22Rv1 (cell line): ENCODE measurements at regions not wholly inside any gene's neighbourhood (a gene's known extent, or its start where the extent isn't known, plus 50 kb on each side); places are given as distances from the start of the nearest gene placed in this dataset.

Experiments
- H3K27ac ChIP-seq: fragments of 450-650 bp; 2 replicates; pipeline ENCODE4 v1.5.1; 2017
- ZFX ChIP-seq: fragments of 450-650 bp; IDR thresholded peaks from 2 replicates; pipeline ENCODE4 v1.6.1; 2017; ENCODE audit warnings: antibody characterized with exemption, borderline replicate concordance
- TF ChIP-seq, protein P1 (sequence below): fragments of 450-650 bp; IDR thresholded peaks from 2 replicates; pipeline ENCODE4 v1.5.1; 2017; ENCODE audit warnings: mild to moderate bottlenecking

DNA sequence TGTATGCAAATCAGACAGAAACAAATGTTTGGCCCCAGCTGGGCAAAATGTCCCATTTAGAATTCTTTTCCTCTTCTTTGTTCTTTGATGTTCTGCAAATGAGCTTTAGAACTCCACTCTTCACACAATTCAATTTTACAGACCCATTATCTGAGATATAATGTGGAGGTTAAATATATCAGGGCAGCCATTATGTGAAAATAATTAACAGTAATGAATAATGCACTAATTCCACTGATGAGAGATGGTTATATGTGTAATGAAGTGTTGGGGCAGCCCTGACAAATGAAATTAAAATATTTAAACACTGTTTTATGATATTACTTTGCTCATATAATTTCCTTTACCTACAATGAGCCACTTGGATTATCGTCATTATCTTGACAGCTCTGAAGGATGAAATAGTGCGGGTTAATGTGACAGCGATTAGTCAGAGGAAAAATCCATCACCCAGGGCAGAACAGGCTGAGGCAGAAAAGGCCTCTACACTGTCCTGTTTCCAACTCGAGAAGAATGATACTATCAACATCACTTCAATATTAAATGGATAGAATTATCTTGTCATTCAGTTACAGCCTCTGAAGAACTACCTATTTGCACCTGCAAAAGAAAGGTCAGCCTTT, 321.1 kb downstream of the RBM26 start:
- H3K27ac ChIP-seq, result no peak overlapping the region
- TF ChIP-seq, protein P1, sequence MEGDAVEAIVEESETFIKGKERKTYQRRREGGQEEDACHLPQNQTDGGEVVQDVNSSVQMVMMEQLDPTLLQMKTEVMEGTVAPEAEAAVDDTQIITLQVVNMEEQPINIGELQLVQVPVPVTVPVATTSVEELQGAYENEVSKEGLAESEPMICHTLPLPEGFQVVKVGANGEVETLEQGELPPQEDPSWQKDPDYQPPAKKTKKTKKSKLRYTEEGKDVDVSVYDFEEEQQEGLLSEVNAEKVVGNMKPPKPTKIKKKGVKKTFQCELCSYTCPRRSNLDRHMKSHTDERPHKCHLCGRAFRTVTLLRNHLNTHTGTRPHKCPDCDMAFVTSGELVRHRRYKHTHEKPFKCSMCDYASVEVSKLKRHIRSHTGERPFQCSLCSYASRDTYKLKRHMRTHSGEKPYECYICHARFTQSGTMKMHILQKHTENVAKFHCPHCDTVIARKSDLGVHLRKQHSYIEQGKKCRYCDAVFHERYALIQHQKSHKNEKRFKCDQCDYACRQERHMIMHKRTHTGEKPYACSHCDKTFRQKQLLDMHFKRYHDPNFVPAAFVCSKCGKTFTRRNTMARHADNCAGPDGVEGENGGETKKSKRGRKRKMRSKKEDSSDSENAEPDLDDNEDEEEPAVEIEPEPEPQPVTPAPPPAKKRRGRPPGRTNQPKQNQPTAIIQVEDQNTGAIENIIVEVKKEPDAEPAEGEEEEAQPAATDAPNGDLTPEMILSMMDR, result no peak
- TF ChIP-seq ZFX, result no peak

DNA sequence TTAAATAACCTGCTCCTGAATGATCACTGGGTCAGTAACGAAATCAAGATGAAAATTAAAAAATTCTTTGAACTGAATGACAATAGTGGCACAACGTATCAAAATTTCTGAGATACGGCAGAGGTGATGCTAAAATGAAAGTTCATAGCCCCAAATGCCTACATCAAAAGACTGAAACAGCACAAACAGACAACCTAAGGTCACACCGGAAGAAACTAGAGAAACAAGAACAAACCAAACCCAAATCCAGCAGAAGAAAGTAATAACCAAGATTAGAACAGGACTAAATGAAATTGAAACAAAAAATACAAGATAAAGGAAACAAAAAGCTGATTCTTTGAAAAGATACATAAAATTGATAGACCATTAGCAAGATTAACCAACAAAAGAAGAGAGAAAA, 324.1 kb downstream of the RBM26 start:
- TF ChIP-seq, protein P1, result no peak
- TF ChIP-seq ZFX, result no peak

DNA sequence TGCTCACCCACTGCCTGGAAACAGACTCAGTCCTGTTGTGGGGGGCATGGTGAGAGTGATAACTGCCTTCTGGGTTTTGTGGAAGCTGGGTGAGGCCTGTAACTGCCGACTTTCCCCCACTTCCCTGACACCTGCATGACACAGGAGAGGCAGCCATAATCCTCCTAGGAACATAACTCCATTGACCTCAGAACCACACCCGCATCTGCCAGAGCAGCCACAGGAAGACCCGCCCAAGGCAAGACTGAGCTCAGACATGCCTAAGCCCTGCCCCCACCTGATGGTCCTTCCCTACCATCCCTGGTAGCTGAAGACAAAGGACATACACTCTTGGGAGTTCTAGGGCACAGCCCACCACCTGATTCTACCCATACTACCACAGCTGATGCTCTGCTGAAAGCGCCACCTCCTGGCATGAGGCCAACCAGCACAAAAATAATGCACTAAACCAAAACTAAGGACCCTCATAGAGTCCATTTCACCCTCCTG, 326.7 kb downstream of the RBM26 start:
- TF ChIP-seq, protein P1, result no peak
- no peak for TF ChIP-seq ZFX
- no peak overlapping the region for H3K27ac ChIP-seq

More for the DNA sequence above, 324.1 kb downstream of the RBM26 start:
- no peak overlapping the region for H3K27ac ChIP-seq

DNA sequence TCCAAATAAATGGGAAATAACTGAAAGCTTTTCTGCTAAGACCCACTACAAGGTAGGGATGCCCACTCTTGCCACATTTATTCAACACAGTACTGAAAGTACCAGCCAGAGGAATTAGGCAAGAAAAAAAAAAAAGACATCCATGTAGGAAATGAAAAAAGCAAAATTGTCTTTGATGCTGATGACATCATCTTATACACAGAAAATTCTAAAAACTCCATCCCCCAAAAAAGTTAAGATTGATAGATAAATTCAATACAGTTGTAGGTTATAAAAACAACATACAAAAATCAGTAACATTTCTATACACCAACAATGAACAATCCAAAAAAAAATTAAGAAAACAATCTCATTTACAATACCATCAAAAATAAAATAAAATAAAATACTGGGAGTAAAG, 330.4 kb downstream of the RBM26 start:
- no peak for TF ChIP-seq ZFX
- TF ChIP-seq, protein P1, result no peak
- no peak overlapping the region for H3K27ac ChIP-seq

DNA sequence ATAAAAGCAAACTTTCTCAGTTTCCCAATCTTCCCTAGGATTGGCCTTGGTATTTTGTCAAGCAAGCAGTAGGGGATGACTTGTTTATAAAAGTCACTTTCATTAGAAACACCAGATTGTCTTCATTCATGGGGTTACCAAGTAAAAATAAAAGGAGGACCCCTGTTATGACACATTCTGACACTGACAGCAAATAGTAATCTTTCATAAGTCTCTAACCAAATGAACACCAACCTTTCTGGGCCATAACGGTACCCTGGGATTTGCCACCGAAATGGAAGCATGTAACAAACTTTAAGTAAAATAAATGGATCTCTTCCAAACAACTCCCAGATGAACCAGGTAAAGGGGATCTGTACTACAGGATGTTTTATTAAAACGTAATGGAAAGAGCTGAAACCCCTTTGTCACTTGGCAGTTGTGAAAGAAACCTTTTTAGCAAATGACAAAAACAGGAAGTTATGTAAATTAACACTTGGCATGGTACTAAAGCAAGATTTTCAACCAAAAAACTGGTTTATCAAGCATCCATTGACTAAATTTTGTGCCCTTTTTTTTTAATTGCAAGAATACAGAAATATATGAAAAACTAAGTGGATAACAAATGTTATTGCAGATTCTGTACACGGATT, 335.6 kb downstream of the RBM26 start:
- TF ChIP-seq, protein P1, result no peak
- no peak for TF ChIP-seq ZFX
- H3K27ac ChIP-seq, result no peak overlapping the region

DNA sequence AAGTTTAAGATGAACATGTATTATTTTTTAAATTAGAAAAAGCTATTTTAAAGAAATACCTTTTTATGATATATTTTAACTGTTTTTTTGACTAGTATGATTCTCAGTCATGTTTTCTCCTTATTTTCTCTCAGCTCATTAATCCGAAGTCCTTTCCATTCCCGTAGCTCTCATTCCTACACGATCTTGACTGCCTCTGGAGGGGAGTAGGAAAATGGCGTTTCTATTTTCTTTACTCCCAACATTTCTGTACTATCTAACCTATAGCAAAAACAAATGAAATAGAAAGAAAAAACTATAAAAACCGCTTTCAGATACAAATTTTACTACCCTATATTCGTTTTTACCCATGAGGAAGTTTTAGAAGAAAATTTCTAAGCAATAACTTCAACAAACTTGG, 343.8 kb downstream of the RBM26 start:
- no peak for TF ChIP-seq ZFX
- TF ChIP-seq, protein P1, result no peak
- H3K27ac ChIP-seq, result no peak overlapping the region

DNA sequence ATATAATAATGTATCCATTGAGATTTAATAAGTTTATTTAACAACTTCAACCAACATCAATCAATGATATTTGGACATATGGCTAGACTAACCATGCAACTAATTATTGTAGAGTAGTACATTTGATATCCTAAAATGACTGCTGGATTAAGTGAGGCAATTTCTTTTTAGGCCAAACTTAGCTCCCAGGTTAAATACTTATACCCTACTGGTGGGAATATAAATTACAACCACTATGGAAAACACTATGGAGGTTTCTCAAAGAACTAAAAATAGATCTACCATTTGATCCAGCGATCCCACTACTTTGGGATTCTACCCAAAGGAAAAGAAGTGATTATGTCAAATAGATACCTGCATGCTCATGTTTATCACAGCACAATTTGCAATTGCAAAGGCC, 345.8 kb downstream of the RBM26 start:
- no peak overlapping the region for H3K27ac ChIP-seq
- TF ChIP-seq, protein P1, result peak; percentile 33; the same call in 1 of the 2 replicates
- TF ChIP-seq ZFX, result no peak
